GM12872 (cell line): ENCODE measurements at regions not wholly inside any gene's neighbourhood (a gene's known extent, or its start where the extent isn't known, plus 50 kb on each side); places are given as distances from the start of the nearest gene placed in this dataset.

ENCODE experiments used
- CTCF ChIP-seq: IDR thresholded peaks from 3 replicates; pipeline ENCODE4 v1.5.1; 2011; ENCODE audit warnings: low read depth, mild to moderate bottlenecking, low read length, moderate library complexity; ENCODE audit not compliant: insufficient read depth

- TF ChIP-seq CTCF, result no peak
These were observed 1071.7 kb upstream of the POT1 start for GRCh38 chr7:126001349-126001748.

- no peak for TF ChIP-seq CTCF
These were observed 1055.2 kb upstream of the POT1 start for GRCh38 chr7:125984795-125985194.

- TF ChIP-seq CTCF, result no peak
These were observed 1042.0 kb upstream of the POT1 start for GRCh38 chr7:125971656-125972055.

- TF ChIP-seq CTCF, result no peak
These were observed 1036.8 kb upstream of the POT1 start for GRCh38 chr7:125966278-125967048.

- TF ChIP-seq CTCF, result no peak
These were observed 1005.3 kb upstream of the POT1 start for GRCh38 chr7:125934955-125935354.

GRCh38 chr7:125934539-125934938 lies 1004.9 kb upstream of the POT1 start:
- no peak for TF ChIP-seq CTCF

GRCh38 chr7:125930848-125931247 lies 1001.2 kb upstream of the POT1 start:
- TF ChIP-seq CTCF, result no peak
